ENCODE measurements at regions not wholly inside any gene's neighbourhood (a gene's known extent, or its start where the extent isn't known, plus 50 kb on each side); places are given as distances from the start of the nearest gene placed in this dataset.

DNA sequence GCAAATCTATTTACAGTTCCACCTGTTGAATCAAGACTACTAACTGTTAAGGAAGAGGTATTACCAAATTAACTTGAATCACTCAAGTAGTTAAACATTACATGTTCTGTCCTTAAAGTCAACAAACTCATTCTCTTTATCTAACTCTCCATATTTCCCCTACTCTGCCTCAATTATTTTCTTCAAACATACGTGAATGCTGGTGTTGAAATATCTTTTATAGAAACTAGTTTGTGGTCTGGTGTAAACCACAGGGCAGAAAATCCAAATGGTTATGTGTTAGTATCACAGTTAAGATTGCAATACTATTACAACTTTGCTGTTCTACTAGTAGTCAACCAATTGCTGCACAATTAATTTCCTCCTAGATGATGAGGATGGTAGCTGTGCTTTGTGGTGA lies 603.5 kb downstream of the KCTD16 start:
- no peaks in the 10 kb centered on the region for H3K9me3 ChIP-seq
- intact Hi-C loops (cut with DNase I), result no loop called here
- DNase-seq, result no peak

DNA sequence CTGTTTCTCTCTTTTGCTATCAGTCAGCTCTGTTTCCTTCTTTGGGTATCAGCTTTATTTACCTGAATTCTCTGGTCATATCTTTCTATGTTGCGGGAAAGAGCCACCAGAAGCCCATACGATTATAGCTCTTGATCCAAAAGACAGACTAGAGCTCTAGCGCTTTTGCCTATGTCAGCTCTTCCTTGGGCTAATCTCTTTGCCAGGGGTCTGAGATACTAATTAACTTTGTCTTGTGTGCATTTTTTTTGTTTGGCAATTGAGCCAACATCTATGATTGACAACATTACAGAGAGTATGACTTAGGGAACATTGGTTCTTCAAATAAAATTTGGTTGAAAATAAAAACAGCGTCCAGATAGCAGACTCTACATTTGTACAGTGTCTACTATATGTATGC lies 603.0 kb downstream of the KCTD16 start:
- no peaks in the 10 kb centered on the region for H3K36me3 ChIP-seq
- no peaks in the 10 kb centered on the region for H3K9me3 ChIP-seq
- WGBS, 2 donors, result 68 to 69% methylated on average over 4 of the region's 4 CpGs
- H3K4me1 ChIP-seq, result no peaks in the 10 kb centered on the region
- no peak for DNase-seq
- H3K4me3 ChIP-seq, result no peak overlapping the region
- TF ChIP-seq, protein P1, sequence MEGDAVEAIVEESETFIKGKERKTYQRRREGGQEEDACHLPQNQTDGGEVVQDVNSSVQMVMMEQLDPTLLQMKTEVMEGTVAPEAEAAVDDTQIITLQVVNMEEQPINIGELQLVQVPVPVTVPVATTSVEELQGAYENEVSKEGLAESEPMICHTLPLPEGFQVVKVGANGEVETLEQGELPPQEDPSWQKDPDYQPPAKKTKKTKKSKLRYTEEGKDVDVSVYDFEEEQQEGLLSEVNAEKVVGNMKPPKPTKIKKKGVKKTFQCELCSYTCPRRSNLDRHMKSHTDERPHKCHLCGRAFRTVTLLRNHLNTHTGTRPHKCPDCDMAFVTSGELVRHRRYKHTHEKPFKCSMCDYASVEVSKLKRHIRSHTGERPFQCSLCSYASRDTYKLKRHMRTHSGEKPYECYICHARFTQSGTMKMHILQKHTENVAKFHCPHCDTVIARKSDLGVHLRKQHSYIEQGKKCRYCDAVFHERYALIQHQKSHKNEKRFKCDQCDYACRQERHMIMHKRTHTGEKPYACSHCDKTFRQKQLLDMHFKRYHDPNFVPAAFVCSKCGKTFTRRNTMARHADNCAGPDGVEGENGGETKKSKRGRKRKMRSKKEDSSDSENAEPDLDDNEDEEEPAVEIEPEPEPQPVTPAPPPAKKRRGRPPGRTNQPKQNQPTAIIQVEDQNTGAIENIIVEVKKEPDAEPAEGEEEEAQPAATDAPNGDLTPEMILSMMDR (IDR thresholded peaks at IDR 0.05), result no peak
- no peak for TF ChIP-seq POLR2A (IDR thresholded peaks at IDR 0.05)
- no peaks in the 10 kb centered on the region for H3K27me3 ChIP-seq
- intact Hi-C loops (cut with DNase I), result no loop called here
- no peak overlapping the region for H3K27ac ChIP-seq

More for the DNA sequence above, 603.5 kb downstream of the KCTD16 start:
- Histone ChIP-seq H3K27me3 (no peaks in the 10 kb centered on the region), H3K36me3 (no peaks in the 10 kb centered on the region), H3K4me1 (no peaks in the 10 kb centered on the region), H3K27ac (no peak overlapping the region), H3K4me3 (no peak overlapping the region)
- 28 to 57% methylated on average over 1 of the region's 1 CpG for WGBS, 2 donors
- TF ChIP-seq, protein P1 (IDR thresholded peaks at IDR 0.05), result no peak
- TF ChIP-seq POLR2A (IDR thresholded peaks at IDR 0.05), result no peak

DNA sequence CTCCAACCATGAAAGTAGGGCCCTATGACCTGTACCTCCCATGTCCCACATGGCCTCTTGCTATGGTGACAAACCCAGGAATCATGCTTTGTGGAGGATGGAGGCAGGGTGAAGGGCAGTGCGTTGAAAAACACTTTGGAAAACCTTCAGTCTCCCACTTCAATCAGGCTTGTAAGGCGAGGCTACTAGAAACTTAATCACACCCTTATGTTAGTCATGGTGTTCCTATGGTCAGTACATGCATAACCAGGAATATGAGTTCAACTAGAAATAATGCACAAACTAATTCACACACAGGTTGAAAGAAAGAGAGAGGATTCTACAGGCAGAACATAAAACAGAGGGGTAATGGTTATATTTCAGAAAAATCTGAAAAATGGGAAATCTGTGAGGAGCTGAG lies 601.1 kb downstream of the KCTD16 start:
- H3K4me1 ChIP-seq, result no peaks in the 10 kb centered on the region
- H3K36me3 ChIP-seq, result no peaks in the 10 kb centered on the region
- no peak overlapping the region for H3K27ac ChIP-seq
- H3K9me3 ChIP-seq, result no peaks in the 10 kb centered on the region
- WGBS, 2 donors, result 74 to 83% methylated on average over 2 of the region's 2 CpGs
- no peak for TF ChIP-seq POLR2A (IDR thresholded peaks at IDR 0.05)
- TF ChIP-seq, protein P1 (IDR thresholded peaks at IDR 0.05), result no peak
- no peaks in the 10 kb centered on the region for H3K27me3 ChIP-seq
- DNase-seq, result no peak
- no peak overlapping the region for H3K4me3 ChIP-seq
- intact Hi-C loops (cut with DNase I), result no loop called here

DNA sequence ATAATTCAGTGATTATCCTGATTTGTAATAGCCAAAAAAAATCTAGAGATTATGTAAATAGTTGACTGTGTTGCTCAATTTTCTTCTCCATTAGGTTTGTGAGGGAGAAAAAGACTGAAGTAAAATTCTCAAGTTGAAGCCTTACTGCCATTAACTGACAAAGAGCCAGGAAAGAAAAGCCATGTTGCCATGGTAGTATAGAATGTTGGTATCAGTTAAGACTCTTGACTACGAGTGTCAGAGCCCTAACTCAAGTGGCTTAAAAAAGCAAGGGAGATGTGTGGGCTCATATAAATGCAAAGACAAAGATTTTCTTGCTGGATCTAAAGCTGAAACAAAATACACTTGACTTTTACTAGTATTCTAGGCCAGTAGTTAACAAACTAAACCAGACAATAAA lies 571.7 kb downstream of the KCTD16 start:
- WGBS, 2 donors, result 21 to 27% methylated on average over 1 of the region's 1 CpG
- intact Hi-C loops (cut with DNase I), result no loop called here

DNA sequence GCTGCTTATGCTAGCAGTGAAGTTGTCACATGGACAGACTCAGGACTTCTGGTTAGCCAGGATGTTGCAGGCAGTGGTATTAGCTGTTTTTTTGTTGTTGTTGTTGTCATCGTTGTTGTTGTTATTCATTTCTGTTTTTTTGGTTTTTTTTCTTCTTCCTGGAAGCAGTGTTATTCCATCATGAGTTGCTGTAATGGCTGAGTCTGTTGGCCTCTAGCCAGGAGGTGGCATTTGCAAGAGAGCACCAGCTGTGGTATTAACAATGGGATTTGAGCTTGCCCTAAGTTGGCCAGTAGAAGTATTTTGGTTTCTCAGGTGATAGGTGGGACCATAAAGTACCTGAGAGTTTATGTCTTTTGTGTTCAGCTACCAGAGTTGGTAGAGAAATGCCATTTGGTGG lies 561.1 kb downstream of the KCTD16 start:
- Histone ChIP-seq H3K9me3 (no peaks in the 10 kb centered on the region), H3K36me3 (no peaks in the 10 kb centered on the region), H3K27me3 (no peaks in the 10 kb centered on the region), H3K4me3 (no peak overlapping the region), H3K27ac (no peak overlapping the region), H3K4me1 (no peaks in the 10 kb centered on the region)
- TF ChIP-seq, protein P1 (IDR thresholded peaks at IDR 0.05), result no peak
- TF ChIP-seq POLR2A (IDR thresholded peaks at IDR 0.05), result no peak
- intact Hi-C loops (cut with DNase I), result no loop called here
- 50 to 92% methylated on average over 1 of the region's 1 CpG for WGBS, 2 donors
- DNase-seq, result no peak

More for the DNA sequence above, 571.7 kb downstream of the KCTD16 start:
- Histone ChIP-seq H3K36me3 (no peaks in the 10 kb centered on the region), H3K4me1 (no peaks in the 10 kb centered on the region), H3K27me3 (no peaks in the 10 kb centered on the region), H3K27ac (no peak overlapping the region), H3K9me3 (peaks cover 0 to 3% (median 0%) of the 10 kb centered on the region in 3 donors), H3K4me3 (no peak overlapping the region)
- no peak for DNase-seq
- TF ChIP-seq, protein P1 (IDR thresholded peaks at IDR 0.05), result no peak
- no peak for TF ChIP-seq POLR2A (IDR thresholded peaks at IDR 0.05)

All from esophagus squamous epithelium (tissue), 5 donors.